Endothelial cell of umbilical vein (primary cell): ENCODE measurements at regions not wholly inside any gene's neighbourhood (a gene's known extent, or its start where the extent isn't known, plus 50 kb on each side); places are given as distances from the start of the nearest gene placed in this dataset.

Experiments
- BruUV-seq: library from RNA; stranded (reverse); fragments of 400-500 nt; replicated peaks from 2 replicates; lab custom pipeline; 2021; lab: Mats Ljungman, UMichigan
- CTCF ChIA-PET: fragments of 300-600, 350-600 bp; sonication (Branson Sonifier 250); formaldehyde crosslinking; loops from one replicate; lab custom pipeline; 2021; ENCODE audit warnings: antibody characterized with exemption, inconsistent platforms; lab: Charles Lee
- POLR2A ChIA-PET: fragments of 300-600, 350-600 bp; sonication (Branson Sonifier 250); formaldehyde crosslinking; loops from one replicate; lab custom pipeline; 2021; ENCODE audit warnings: antibody characterized with exemption, inconsistent platforms; lab: Charles Lee
- DNase-seq: peaks from one replicate; pipeline ENCODE4 v3.0.0-alpha.2; 2011; ENCODE audit warnings: low read depth, low spot score
- FAIRE-seq: peaks from 2 replicates; lab custom pipeline; 2011; peaks lifted over from hg19 to GRCh38; lab: Jason Lieb, UNC
- H2AFZ ChIP-seq: 2 replicates; pipeline ENCODE4 v1.6.0; 2012; ENCODE audit warnings: low read depth, low read length, control low read depth, inconsistent platforms
- H3K27ac ChIP-seq: 2 replicates; pipeline ENCODE4 v1.5.1; 2011; ENCODE audit warnings: low read depth, mild to moderate bottlenecking, control low read depth, low read length, moderate library complexity; ENCODE audit not compliant: insufficient read depth
- H3K27me3 ChIP-seq, 2 experiments: 2 replicates each; pipeline versions ENCODE4 v1.6.0 to v1.6.1; 2011; ENCODE audit warnings: low read length in 2 of 2, mixed read lengths in 1 of 2; ENCODE audit not compliant: control insufficient read depth in 2 of 2, insufficient read depth in 2 of 2
- H3K36me3 ChIP-seq, 2 experiments: 2 replicates in 1 of 2; 3 replicates in 1 of 2; pipeline ENCODE4 v1.5.1; 2011; ENCODE audit warnings: low read length in 2 of 2, mild to moderate bottlenecking in 1 of 2, moderate library complexity in 1 of 2; ENCODE audit not compliant: control insufficient read depth in 2 of 2, insufficient read depth in 2 of 2; ENCODE audit errors: extremely low read depth in 1 of 2
- H3K4me1 ChIP-seq: 3 replicates; pipeline ENCODE4 v1.5.1; 2011; ENCODE audit warnings: mild to moderate bottlenecking, low read length; ENCODE audit not compliant: control insufficient read depth, insufficient read depth; ENCODE audit errors: extremely low read depth
- H3K4me2 ChIP-seq: 2 replicates; pipeline ENCODE4 v1.6.1; 2011; ENCODE audit warnings: low read length, control low read depth, mixed read lengths; ENCODE audit not compliant: insufficient read depth
- H3K4me3 ChIP-seq, 3 experiments: fragments of 200-600 bp in 1 of 3; sonication (generic), shearing (Covaris generic) in 1 of 3; replicated peaks in 1 of 3; 2 replicates each; pipeline ENCODE4 v1.5.1; 2011 to 2016; ENCODE audit warnings: control low read depth in 3 of 3, low read length in 3 of 3, mild to moderate bottlenecking in 2 of 3, inconsistent platforms in 1 of 3, low read depth in 1 of 3, moderate library complexity in 1 of 3; ENCODE audit not compliant: insufficient read depth in 1 of 3
- H3K79me2 ChIP-seq: 2 replicates; pipeline ENCODE4 v1.6.0; 2012; ENCODE audit warnings: low read length, inconsistent platforms; ENCODE audit not compliant: control insufficient read depth, insufficient read depth
- H3K9ac ChIP-seq: replicated peaks from 2 replicates; pipeline ENCODE3; 2011; ENCODE audit warnings: low read length, control low read depth; ENCODE audit not compliant: insufficient read depth; ENCODE audit errors: extremely low read depth
- H3K9me1 ChIP-seq: replicated peaks from 3 replicates; pipeline ENCODE4 v1.6.0; 2011; ENCODE audit warnings: mild to moderate bottlenecking, low read length; ENCODE audit not compliant: control insufficient read depth, insufficient read depth; ENCODE audit errors: extremely low read depth
- H3K9me3 ChIP-seq: replicated peaks from 2 replicates; pipeline ENCODE4 v1.5.1; 2012; ENCODE audit warnings: low read length, inconsistent platforms; ENCODE audit not compliant: control insufficient read depth, insufficient read depth
- H4K20me1 ChIP-seq: replicated peaks from 2 replicates; pipeline ENCODE3; 2011; ENCODE audit warnings: mild to moderate bottlenecking, low read length; ENCODE audit not compliant: control insufficient read depth, insufficient read depth; ENCODE audit errors: extremely low read depth
- EZH2 ChIP-seq: IDR thresholded peaks from 2 replicates; pipeline ENCODE4 v1.6.1; 2012; ENCODE audit warnings: borderline replicate concordance, low read depth, mild to moderate bottlenecking, moderate library complexity, low read length, inconsistent platforms; ENCODE audit not compliant: severe bottlenecking
- FOS ChIP-seq: IDR thresholded peaks from 2 replicates; pipeline ENCODE4 v1.6.1; 2011; ENCODE audit warnings: mild to moderate bottlenecking, low read length, moderate library complexity, borderline replicate concordance; ENCODE audit not compliant: insufficient read depth
- GATA2 ChIP-seq: IDR thresholded peaks from 2 replicates; pipeline ENCODE4 v1.7.0; 2011; ENCODE audit warnings: low read depth, mild to moderate bottlenecking, moderate library complexity, mixed read lengths, low read length; ENCODE audit not compliant: insufficient read length, insufficient read depth
- JUN ChIP-seq: IDR thresholded peaks from 2 replicates; pipeline ENCODE4 v1.6.1; 2011; ENCODE audit warnings: borderline replicate concordance, low read depth; ENCODE audit not compliant: insufficient read length, insufficient read depth
- MYC ChIP-seq: IDR thresholded peaks from one replicate; pipeline ENCODE4 v1.6.1; 2011; ENCODE audit warnings: mild to moderate bottlenecking, low read depth, low read length
- POLR2A ChIP-seq: IDR thresholded peaks from 2 replicates; pipeline ENCODE4 v1.6.1; 2012; ENCODE audit warnings: low read depth, mild to moderate bottlenecking, control low read depth, low read length
- POLR2AphosphoS5 ChIP-seq: IDR thresholded peaks from 2 replicates; pipeline ENCODE4 v1.6.1; 2012; ENCODE audit warnings: low read depth, mild to moderate bottlenecking, control low read depth, low read length, moderate library complexity; ENCODE audit not compliant: insufficient read depth
- dilution Hi-C: fragments of 300-500 bp; cut with MboI; formaldehyde crosslinking; loops from one replicate; pipeline ENCODE4 v1.15.0; 2019; ENCODE audit warnings: low sequenced_read_pairs; ENCODE audit not compliant: extremely low pct_ligation_motif_present
- intact Hi-C: fragments of 100-400 bp; cut with micrococcal nuclease; formaldehyde crosslinking; loops from one replicate; pipeline ENCODE4 v1.10.0; 2022
- TF ChIP-seq, protein P1 (sequence below), 2 donors: IDR thresholded peaks; 1 replicate in 1 of 2; 2 replicates in 1 of 2; pipeline ENCODE4 v1.5.1; 2011; ENCODE audit warnings: low read length in 2 of 2, mild to moderate bottlenecking in 2 of 2, moderate library complexity in 2 of 2, control low read depth in 1 of 2, inconsistent platforms in 1 of 2, low read depth in 1 of 2; ENCODE audit not compliant: insufficient read depth in 1 of 2; ENCODE audit errors: extremely low read depth in 1 of 2
- TF ChIP-seq, protein P2 (sequence below): IDR thresholded peaks from 2 replicates; pipeline ENCODE4 v1.6.1; 2011; ENCODE audit not compliant: insufficient read depth, insufficient read length

DNA sequence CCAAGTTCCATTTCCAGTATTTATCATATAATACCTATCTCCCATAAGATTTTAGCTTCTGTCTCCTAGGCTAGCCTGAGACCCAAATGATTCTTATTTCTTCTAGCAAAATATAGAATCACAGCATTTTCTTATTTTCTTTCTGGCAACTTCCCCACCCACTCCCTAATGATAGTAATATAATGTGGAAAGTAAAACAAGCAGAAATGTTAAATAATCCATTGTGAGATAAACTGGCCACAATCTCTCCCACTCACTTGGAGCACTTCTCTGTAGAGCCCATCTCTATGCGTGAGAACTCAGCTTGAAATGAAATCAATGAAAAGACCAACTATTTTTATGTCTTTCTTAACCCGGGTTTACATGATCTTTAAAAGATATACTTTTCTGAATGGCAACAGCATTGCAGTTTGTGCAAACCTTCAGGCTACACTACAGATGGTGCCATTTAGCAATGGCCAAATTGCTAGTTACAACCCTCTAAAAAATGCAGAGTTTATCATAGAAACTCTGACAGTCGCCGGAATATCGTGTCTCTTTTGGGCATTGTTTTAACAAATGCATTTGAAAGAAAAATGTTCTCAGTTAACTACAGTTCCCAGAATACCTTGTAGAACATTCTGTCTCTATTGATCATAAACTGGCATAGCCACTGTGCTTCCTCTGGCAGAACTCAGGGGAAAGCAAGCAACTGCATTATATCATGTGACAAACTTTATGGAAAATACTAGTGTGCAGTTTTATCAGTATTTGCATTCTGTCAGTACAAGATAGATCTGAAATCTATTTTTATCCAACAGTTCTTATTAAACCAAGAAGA, 1407.4 kb upstream of the ZEB2 start:
- dilution Hi-C loops (no loop called here), intact Hi-C loops (no loop called here)
- TF ChIP-seq FOS, result no peak
- TF ChIP-seq, protein P1, sequence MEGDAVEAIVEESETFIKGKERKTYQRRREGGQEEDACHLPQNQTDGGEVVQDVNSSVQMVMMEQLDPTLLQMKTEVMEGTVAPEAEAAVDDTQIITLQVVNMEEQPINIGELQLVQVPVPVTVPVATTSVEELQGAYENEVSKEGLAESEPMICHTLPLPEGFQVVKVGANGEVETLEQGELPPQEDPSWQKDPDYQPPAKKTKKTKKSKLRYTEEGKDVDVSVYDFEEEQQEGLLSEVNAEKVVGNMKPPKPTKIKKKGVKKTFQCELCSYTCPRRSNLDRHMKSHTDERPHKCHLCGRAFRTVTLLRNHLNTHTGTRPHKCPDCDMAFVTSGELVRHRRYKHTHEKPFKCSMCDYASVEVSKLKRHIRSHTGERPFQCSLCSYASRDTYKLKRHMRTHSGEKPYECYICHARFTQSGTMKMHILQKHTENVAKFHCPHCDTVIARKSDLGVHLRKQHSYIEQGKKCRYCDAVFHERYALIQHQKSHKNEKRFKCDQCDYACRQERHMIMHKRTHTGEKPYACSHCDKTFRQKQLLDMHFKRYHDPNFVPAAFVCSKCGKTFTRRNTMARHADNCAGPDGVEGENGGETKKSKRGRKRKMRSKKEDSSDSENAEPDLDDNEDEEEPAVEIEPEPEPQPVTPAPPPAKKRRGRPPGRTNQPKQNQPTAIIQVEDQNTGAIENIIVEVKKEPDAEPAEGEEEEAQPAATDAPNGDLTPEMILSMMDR (IDR thresholded peaks at IDR 0.05; ENCODE audit: extremely low read depth in 1 of 2, insufficient read depth in 1 of 2, low read depth in 1 of 2, low read length in 2 of 2), result no peak
- TF ChIP-seq POLR2AphosphoS5, result no peak
- no peak for TF ChIP-seq JUN
- TF ChIP-seq, protein P2, sequence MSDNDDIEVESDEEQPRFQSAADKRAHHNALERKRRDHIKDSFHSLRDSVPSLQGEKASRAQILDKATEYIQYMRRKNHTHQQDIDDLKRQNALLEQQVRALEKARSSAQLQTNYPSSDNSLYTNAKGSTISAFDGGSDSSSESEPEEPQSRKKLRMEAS, result no peak
- no peak for TF ChIP-seq POLR2A
- TF ChIP-seq EZH2, result no peak
- no peak for TF ChIP-seq MYC
- no peak for TF ChIP-seq GATA2
- DNase-seq, result no peak
- H3K9ac ChIP-seq, result no peak overlapping the region
- ChIA-PET CTCF (interaction anchor here (2.0 kb wide), 1 partner anchor 9 kb away, joined by 5 read pairs; no protein-coding TSS in a partner anchor), POLR2A (no interaction called here)
- no peaks in the 10 kb centered on the region for H3K4me1 ChIP-seq
- no peak for FAIRE-seq
- no peaks in the 10 kb centered on the region for H3K9me1 ChIP-seq
- no peak overlapping the region for H3K4me2 ChIP-seq
- H3K9me3 ChIP-seq, result no peaks in the 10 kb centered on the region
- no peaks in the 10 kb centered on the region for H3K79me2 ChIP-seq
- H3K27ac ChIP-seq, result no peak overlapping the region
- no TSS peak for BruUV-seq
- H3K36me3 ChIP-seq, result no peaks in the 10 kb centered on the region
- no peak overlapping the region for H2AFZ ChIP-seq
- no peaks in the 10 kb centered on the region for H4K20me1 ChIP-seq
- no peak overlapping the region for H3K4me3 ChIP-seq
- H3K27me3 ChIP-seq, result no peaks in the 10 kb centered on the region
